ENCODE measurements at regions not wholly inside any gene's neighbourhood (a gene's known extent, or its start where the extent isn't known, plus 50 kb on each side); places are given as distances from the start of the nearest gene placed in this dataset.

DNA sequence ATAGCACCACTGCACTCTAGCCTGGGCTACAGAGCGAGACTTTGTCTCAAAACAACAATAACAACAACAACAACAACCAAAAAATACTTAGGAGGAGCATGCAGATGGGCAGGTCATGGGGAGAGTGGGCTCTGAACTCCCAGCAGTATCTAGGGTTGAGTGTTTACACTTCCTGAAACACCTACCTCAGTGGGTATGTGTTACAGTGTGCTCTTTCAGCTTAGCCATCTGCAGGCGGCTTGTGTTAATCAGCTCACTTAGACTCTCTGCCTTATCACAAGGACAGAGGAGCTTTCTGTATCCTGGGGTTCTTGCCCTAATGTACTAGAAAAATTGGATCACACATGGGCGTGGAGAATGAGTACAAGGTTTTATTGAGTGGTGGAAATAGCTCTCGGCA lies 340.2 kb downstream of the KIF20B start:
- TF ChIP-seq, protein P1, sequence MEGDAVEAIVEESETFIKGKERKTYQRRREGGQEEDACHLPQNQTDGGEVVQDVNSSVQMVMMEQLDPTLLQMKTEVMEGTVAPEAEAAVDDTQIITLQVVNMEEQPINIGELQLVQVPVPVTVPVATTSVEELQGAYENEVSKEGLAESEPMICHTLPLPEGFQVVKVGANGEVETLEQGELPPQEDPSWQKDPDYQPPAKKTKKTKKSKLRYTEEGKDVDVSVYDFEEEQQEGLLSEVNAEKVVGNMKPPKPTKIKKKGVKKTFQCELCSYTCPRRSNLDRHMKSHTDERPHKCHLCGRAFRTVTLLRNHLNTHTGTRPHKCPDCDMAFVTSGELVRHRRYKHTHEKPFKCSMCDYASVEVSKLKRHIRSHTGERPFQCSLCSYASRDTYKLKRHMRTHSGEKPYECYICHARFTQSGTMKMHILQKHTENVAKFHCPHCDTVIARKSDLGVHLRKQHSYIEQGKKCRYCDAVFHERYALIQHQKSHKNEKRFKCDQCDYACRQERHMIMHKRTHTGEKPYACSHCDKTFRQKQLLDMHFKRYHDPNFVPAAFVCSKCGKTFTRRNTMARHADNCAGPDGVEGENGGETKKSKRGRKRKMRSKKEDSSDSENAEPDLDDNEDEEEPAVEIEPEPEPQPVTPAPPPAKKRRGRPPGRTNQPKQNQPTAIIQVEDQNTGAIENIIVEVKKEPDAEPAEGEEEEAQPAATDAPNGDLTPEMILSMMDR (conservative IDR thresholded peaks at IDR 0.05; ENCODE audit: low read depth, low read length) = no peak
- TF ChIP-seq EZH2 (IDR thresholded peaks at IDR 0.05; ENCODE audit: low read length, unreplicated experiment) (no peak), EZH2phosphoT487 (IDR thresholded peaks at IDR 0.05; ENCODE audit: borderline replicate concordance, low read length) (no peak)
